H54 (cell line): ENCODE measurements at regions not wholly inside any gene's neighbourhood (a gene's known extent, or its start where the extent isn't known, plus 50 kb on each side); places are given as distances from the start of the nearest gene placed in this dataset.

Source experiments
- DNase-seq: peaks from one replicate; pipeline ENCODE4 v3.0.0; 2011; ENCODE audit warnings: low spot score, mixed read lengths; ENCODE audit not compliant: insufficient read length
- FAIRE-seq: peaks from 3 replicates; lab custom pipeline; 2011; peaks lifted over from hg19 to GRCh38; lab: Jason Lieb, UNC
- POLR2A ChIP-seq: IDR thresholded peaks from 2 replicates; pipeline ENCODE4 v1.6.1; 2011; ENCODE audit warnings: low read depth, mild to moderate bottlenecking, low read length

GRCh38 chr5:125143011-125143410 lies 396.6 kb upstream of the ZNF608 start:
- no peak for DNase-seq
- TF ChIP-seq POLR2A, result no peak
- FAIRE-seq, result no peak

GRCh38 chr5:125148076-125148475 lies 401.6 kb upstream of the ZNF608 start:
- FAIRE-seq (no peak), DNase-seq (no peak)
- TF ChIP-seq POLR2A, result no peak

GRCh38 chr5:125148706-125149105 lies 402.3 kb upstream of the ZNF608 start:
- FAIRE-seq (no peak), DNase-seq (no peak)
- TF ChIP-seq POLR2A, result no peak

DNA sequence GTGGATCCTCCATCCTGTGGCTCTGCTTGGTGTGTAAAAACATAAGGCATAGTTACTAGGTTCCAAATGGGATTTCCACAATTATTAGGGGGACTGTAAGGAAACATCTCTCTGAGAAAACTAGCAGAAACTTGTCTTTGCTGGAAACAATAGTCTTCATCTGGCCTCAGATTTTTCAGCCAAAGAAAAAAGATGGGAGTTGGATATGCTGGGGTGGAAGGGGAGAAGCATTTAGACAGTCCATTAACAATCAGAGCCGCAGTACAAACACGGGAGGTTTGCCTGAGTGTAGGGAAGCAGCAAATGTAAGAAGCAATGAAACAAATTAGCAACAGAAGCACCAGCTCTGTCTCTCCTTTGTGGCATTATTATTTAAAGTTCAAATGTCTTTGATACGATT lies 402.7 kb upstream of the ZNF608 start:
- TF ChIP-seq POLR2A, result no peak
- no peak for FAIRE-seq
- DNase-seq, result no peak

- FAIRE-seq (no peak), DNase-seq (no peak)
- no peak for TF ChIP-seq POLR2A
Measured at GRCh38 chr5:125149527-125149926, 403.1 kb upstream of the ZNF608 start.

DNA sequence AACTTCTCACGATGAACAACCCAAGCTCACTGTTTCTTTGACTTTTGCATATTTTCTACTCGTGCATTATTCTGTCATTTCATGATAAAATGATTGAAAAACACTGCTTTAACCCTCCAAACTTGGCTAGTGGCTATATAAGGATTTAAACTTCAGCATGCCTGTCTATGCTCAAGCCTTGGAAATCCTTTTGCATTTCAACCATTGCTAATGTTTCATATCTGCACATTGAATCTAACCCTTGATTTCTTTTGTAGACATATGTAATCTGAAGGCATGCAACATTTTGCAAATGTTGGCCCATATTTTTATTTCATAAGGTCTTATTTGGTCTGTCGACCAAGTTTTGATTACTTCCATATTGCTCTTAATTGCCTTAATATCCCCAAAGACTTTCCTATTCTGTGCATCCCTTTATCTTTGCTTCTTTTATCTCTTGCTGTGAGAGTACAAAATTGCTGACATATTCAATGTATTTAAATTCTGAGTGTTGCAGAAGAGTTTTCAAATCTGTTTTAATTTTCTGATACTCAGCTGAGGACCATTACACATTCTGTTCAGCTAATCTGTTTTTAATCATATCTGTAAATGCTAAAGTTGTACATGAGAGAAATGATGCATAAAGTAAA lies 403.7 kb upstream of the ZNF608 start:
- DNase-seq, result no peak
- TF ChIP-seq POLR2A, result no peak
- no peak for FAIRE-seq

DNA sequence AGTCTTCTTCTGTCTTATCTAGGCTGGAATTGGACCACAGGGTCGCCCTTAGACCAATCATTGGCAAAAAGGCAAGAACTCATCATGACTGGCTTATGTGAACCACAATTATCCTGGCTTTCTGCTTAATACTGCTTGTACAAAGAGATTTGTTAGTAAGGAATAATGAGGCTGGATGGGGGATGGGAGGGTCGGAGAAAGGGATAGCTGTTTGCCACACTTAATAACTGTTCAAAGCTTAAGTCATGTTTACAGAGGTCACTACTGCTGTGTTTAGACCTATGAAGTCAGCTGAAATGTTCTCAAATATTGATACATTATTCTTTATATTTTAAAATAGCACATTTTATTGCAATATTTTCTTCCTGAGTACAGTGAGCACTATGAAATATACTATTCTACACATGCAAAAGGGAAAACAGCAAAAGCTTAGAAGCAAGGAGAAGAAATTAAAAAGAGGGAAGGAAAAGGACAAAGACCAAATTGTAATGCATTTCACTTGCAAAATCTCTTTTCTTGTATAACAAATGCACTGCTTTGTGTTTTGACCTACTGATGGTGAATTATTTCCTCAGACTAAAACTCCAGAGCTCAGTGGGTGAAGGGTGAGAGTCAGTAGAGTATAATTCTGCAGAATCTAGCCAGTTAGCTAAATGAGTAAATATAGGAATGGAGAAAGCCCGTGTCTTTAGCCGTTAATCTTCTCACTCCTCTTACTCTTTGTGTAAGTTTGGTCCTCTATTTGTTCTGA lies 404.9 kb upstream of the ZNF608 start:
- TF ChIP-seq POLR2A, result no peak
- FAIRE-seq (no peak), DNase-seq (no peak)

DNA sequence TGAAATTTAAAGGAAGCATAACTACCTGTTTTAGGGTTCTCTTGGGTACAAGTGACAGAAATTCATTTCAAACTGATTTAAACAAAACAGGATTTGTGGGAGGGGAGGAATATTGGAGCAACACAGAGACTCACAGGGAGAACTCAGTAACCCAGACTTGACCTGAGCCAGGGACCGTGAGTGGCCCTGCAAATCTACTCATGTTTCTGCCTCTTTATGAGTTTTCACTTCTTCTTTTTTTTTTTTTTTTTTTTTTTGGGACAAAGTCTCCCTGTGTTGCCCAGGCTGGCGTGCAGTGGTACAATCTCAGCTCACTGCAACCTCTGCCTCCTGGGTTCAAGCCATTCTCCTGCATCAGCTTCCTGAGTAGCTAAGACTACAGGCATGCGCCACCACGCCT lies 405.6 kb upstream of the ZNF608 start:
- FAIRE-seq, result no peak
- TF ChIP-seq POLR2A, result no peak
- DNase-seq, result no peak

DNA sequence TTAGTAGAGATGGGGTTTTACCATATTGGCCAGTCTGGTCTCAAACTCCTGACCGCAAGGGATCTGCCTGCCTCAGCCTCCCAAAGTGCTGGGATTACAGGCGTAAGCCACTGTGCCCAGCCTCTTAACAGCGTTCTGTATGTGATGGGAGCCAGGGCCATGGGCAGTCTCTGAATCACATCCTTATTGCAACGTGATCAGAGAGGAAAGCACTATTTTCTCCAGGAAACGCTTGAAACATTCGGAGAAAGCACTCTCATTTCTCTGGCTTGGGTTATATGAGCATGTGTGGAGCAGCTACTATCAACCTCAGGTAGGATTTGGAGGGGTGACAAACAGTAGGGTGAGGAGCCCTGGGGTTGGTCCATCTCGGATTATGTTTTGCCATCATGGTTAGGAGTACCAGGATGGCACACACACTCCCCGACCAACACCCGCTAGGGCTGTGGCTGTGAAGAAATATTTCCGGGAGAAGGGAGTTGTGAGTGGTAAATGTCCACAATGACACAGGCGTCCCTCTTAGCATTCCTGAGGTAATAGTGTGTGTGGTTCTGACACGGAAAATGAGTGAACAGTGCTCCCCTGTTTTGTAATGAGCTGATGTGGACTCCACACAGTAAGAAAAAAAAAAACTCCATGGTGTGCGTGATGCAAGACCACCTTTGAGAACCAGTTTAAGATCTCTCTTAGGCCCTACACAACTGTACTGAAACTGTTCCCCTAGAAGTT lies 406.2 kb upstream of the ZNF608 start:
- TF ChIP-seq POLR2A, result no peak
- FAIRE-seq, result no peak

DNA sequence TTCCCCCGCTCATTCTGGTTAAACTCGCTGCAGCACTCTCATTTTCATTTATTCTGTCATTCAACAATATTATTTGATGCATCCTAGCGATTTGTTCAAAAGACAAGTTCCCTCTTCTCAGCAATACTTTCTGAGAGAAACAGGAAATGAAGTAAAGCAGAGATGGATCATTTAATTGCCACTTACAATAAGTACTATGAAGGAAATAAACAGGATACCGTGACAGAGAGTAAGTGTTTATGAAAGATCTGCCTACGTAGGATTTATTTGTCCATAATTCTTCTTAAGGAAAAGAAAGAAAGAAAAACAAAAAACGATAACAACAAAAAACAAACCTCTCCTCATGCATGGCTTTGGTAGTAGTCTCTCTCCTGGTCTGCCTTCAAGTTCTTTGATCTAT lies 406.8 kb upstream of the ZNF608 start:
- TF ChIP-seq POLR2A, result no peak
- DNase-seq (no peak), FAIRE-seq (no peak)

More for the DNA sequence above, 406.2 kb upstream of the ZNF608 start:
- no peak for DNase-seq

DNA sequence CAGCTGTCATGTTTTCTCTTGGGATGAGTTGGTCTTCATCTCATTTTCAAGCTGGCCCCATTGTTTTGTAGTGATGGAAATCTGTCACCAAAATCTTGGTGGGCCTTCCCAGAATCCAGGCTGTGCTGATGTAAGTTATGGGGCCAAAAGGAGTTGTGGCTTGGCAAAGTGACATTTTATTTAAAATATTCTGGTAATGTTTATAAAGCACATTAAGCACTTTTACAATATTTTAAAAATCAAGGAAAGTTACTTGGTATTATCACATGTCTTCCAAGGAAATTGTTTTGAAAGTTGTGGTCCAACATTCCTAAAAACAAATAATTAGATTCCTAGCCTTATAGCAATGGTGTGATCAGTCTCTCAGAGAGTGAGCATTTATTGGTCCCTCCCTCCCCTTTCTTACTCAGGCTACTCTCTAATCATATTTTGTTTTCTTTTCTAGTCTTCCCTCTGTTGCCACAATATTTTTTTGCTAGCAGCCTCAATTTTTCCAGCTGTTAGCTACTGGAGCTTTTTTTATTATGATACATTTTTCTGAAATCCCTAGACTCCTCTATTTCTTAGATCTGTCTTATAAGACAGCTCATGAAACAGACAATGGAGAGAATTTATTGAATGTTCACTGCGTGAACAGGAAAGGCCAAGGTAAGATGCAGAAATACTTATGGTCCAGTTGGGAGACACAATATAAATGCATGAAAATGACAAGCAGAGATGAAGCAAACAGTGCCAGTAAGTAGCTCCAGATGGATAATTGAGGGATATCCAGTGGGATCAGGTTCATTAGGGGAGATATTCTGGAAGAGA lies 408.1 kb upstream of the ZNF608 start:
- no peak for TF ChIP-seq POLR2A
- no peak for DNase-seq
- no peak for FAIRE-seq

DNA sequence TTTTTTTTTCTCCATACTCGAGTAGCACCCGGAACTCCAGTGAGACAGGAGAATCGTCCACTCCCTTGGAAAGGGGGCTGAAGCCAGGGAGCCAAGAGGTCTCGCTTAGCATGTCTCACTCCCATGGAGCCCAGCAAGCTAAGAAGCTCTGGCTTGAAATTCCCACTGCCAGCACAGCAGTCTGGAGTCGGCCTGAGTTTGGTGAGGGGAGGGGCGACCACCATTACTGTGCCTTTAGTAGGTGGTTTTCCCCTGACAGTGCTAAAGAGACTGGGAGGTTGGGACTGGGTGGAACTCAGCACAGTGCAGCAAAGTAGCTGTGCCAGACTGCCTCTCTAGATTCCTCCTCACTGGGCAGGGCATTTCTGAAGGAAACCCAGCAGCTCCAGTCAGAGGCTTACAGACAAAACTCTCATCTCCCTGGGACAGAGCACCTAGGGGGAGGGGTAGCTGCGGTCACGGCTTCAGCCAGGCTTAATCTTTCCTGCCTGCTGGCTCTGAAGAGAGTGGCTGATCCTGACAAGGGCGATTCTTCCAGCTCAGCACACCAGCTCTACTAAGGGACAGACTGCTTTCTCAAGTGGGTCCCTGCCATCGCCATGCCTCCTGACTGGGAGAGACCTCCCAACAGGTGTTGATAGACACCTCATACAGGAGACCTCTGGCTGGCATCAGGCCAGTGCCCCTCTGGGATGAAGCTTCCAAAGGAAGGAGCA lies 414.5 kb upstream of the ZNF608 start:
- no peak for DNase-seq
- FAIRE-seq, result no peak
- no peak for TF ChIP-seq POLR2A

- FAIRE-seq (no peak), DNase-seq (no peak)
- no peak for TF ChIP-seq POLR2A
Measured at GRCh38 chr5:125162714-125163113, 416.3 kb upstream of the ZNF608 start.
